HepG2 (cell line): ENCODE measurements at regions not wholly inside any gene's neighbourhood (a gene's known extent, or its start where the extent isn't known, plus 50 kb on each side); places are given as distances from the start of the nearest gene placed in this dataset.

Experiments used
- ATAC-seq: fragments of 200-7000 bp; cut with Tn5 transposase; 3 replicates; pipeline ENCODE4 v1.9.1; 2020; ENCODE audit warnings: mild to moderate bottlenecking, moderate library complexity
- BruUV-seq: library from RNA; stranded (reverse); fragments of 400-500 nt; replicated peaks from 2 replicates; lab custom pipeline; 2021; lab: Mats Ljungman, UMichigan
- CTCF ChIA-PET: fragments of 300-600 bp; formaldehyde crosslinking; extraction: SDS; loops from one replicate; lab custom pipeline; 2021; ENCODE audit warnings: low total read pairs, inconsistent platforms, low intra/inter-chr PET ratio; lab: Yijun Ruan, JAX
- POLR2A ChIA-PET: fragments of 350-600 bp; sonication (Branson Sonifier 250); formaldehyde crosslinking; loops from one replicate; lab custom pipeline; 2020; ENCODE audit warnings: antibody characterized with exemption, inconsistent platforms; lab: Yijun Ruan, JAX
- DNase-seq: peaks from one replicate; pipeline ENCODE4 v3.0.0-alpha.2; 2015; ENCODE audit warnings: low spot score
- FAIRE-seq: peaks from 3 replicates; lab custom pipeline; 2011; peaks lifted over from hg19 to GRCh38; lab: Jason Lieb, UNC
- H2AFZ ChIP-seq: one replicate; pipeline ENCODE4 v1.6.1; 2011; ENCODE audit warnings: low read length, inconsistent platforms
- H3K27ac ChIP-seq: fragments of 300-600 bp; 3 replicates; pipeline ENCODE4 v1.8.0; 2011; ENCODE audit warnings: mixed run types, mild to moderate bottlenecking, mixed read lengths, low read length, inconsistent platforms; ENCODE audit not compliant: insufficient read depth; ENCODE audit errors: extremely low read length
- H3K27me3 ChIP-seq, 2 experiments: fragments of 200-600 bp in 1 of 2; 2 replicates in 1 of 2; 3 replicates in 1 of 2; pipeline versions ENCODE4 v1.6.0 to v1.8.0; 2011; ENCODE audit warnings: low read length in 2 of 2, mild to moderate bottlenecking in 2 of 2, moderate library complexity in 2 of 2, inconsistent platforms in 1 of 2; ENCODE audit not compliant: insufficient read depth in 2 of 2, control insufficient read depth in 1 of 2
- H3K36me3 ChIP-seq, 2 experiments: fragments of 200-600 bp in 1 of 2; replicated peaks in 1 of 2; 2 replicates in 1 of 2; 3 replicates in 1 of 2; pipeline versions ENCODE4 v1.5.1 to v1.8.0; 2011; ENCODE audit warnings: low read length in 2 of 2, inconsistent platforms in 1 of 2; ENCODE audit not compliant: insufficient read depth in 2 of 2, control insufficient read depth in 1 of 2
- H3K4me1 ChIP-seq: 2 replicates; pipeline ENCODE4 v1.5.1; 2012; ENCODE audit warnings: low read length, inconsistent platforms; ENCODE audit not compliant: insufficient read depth
- H3K4me2 ChIP-seq: 2 replicates; pipeline ENCODE4 v1.6.0; 2011; ENCODE audit warnings: low read depth, low read length, inconsistent platforms
- H3K4me3 ChIP-seq, 3 experiments: fragments of 200-600 bp in 1 of 3; sonication (generic), shearing (Covaris generic) in 1 of 3; replicated peaks in 1 of 3; 2 replicates each; pipeline ENCODE4 v1.5.1; 2011 to 2016; ENCODE audit warnings: low read length in 3 of 3, inconsistent platforms in 2 of 3, low read depth in 2 of 3, mild to moderate bottlenecking in 2 of 3, control low read depth in 1 of 3, mixed read lengths in 1 of 3; ENCODE audit not compliant: insufficient read depth in 1 of 3
- H3K79me2 ChIP-seq: one replicate; pipeline ENCODE4 v1.6.1; 2011; ENCODE audit warnings: low read length, inconsistent platforms; ENCODE audit not compliant: insufficient read depth
- H3K9ac ChIP-seq: 2 replicates; pipeline ENCODE4 v1.6.0; 2011; ENCODE audit warnings: mild to moderate bottlenecking, low read depth, low read length, inconsistent platforms; ENCODE audit not compliant: insufficient read depth
- H3K9me3 ChIP-seq: 2 replicates; pipeline ENCODE4 v1.5.1; 2012; ENCODE audit warnings: mild to moderate bottlenecking, low read length
- H4K20me1 ChIP-seq: 2 replicates; pipeline ENCODE4 v1.6.0; 2011; ENCODE audit warnings: inconsistent platforms, mild to moderate bottlenecking, low read length, moderate library complexity; ENCODE audit not compliant: insufficient read depth
- EP300 ChIP-seq, 3 experiments: sonication (generic) in 1 of 3; formaldehyde crosslinking in 1 of 3; IDR thresholded peaks; 2 replicates each; pipeline versions ENCODE4 v1.5.1 to v1.6.1; 2011 to 2020; ENCODE audit warnings: low read depth in 2 of 3, low read length in 2 of 3, borderline replicate concordance in 1 of 3, improper control_type of control experiment in 1 of 3, mild to moderate bottlenecking in 1 of 3, missing genetic modification reagents in 1 of 3, moderate library complexity in 1 of 3
- MAF1 ChIP-seq: sonication (generic); formaldehyde crosslinking; IDR thresholded peaks from 2 replicates; pipeline ENCODE4 v1.5.0; 2020; ENCODE audit warnings: missing genetic modification reagents, borderline replicate concordance
- MXI1 ChIP-seq: IDR thresholded peaks from 3 replicates; pipeline ENCODE4 v1.6.1; 2012; ENCODE audit warnings: low read depth, low read length, inconsistent platforms, borderline replicate concordance
- NRL ChIP-seq: sonication (generic); formaldehyde crosslinking; IDR thresholded peaks from 2 replicates; pipeline ENCODE4 v1.5.0; 2020; ENCODE audit warnings: missing genetic modification reagents, mild to moderate bottlenecking, moderate library complexity, borderline replicate concordance
- PCBP1 ChIP-seq: fragments of 200-400 bp; formaldehyde crosslinking; IDR thresholded peaks from 2 replicates; pipeline ENCODE4 v1.6.1; 2017; ENCODE audit warnings: mild to moderate bottlenecking, low read depth, low read length, borderline replicate concordance
- PHF21A ChIP-seq: sonication (generic); formaldehyde crosslinking; IDR thresholded peaks from 2 replicates; pipeline ENCODE4 v1.5.0; 2020; ENCODE audit warnings: mild to moderate bottlenecking, missing genetic modification reagents
- YEATS4 ChIP-seq: sonication (generic); formaldehyde crosslinking; IDR thresholded peaks from 2 replicates; pipeline ENCODE4 v1.4.0; 2020; ENCODE audit warnings: missing genetic modification reagents, borderline replicate concordance
- ZBTB14 ChIP-seq: sonication (generic); formaldehyde crosslinking; IDR thresholded peaks from 2 replicates; pipeline ENCODE4 v1.4.0; 2020; ENCODE audit warnings: missing genetic modification reagents
- ZBTB42 ChIP-seq: sonication (generic); formaldehyde crosslinking; IDR thresholded peaks from 2 replicates; pipeline ENCODE4 v1.5.0; 2020; ENCODE audit warnings: mild to moderate bottlenecking, missing genetic modification reagents
- ZNF281 ChIP-seq: sonication (generic); formaldehyde crosslinking; IDR thresholded peaks from 2 replicates; pipeline ENCODE4 v1.4.0; 2020; ENCODE audit warnings: missing genetic modification reagents, borderline replicate concordance
- ZNF337 ChIP-seq: sonication (generic); formaldehyde crosslinking; IDR thresholded peaks from 2 replicates; pipeline ENCODE4 v1.5.1; 2020; ENCODE audit warnings: missing genetic modification reagents, low read depth, mild to moderate bottlenecking, borderline replicate concordance
- ZNF383 ChIP-seq: sonication (generic); formaldehyde crosslinking; IDR thresholded peaks from 2 replicates; pipeline ENCODE4 v1.4.0; 2020; ENCODE audit warnings: missing genetic modification reagents, mild to moderate bottlenecking, borderline replicate concordance
- ZNF749 ChIP-seq: sonication (generic); formaldehyde crosslinking; IDR thresholded peaks from 2 replicates; pipeline ENCODE4 v1.8.0; 2022; ENCODE audit warnings: mild to moderate bottlenecking, missing genetic modification reagents, moderate library complexity, borderline replicate concordance
- WGBS: methylation state at CpG from one replicate; pipeline ENCODE4 v1.1.6; 2017; ENCODE audit warnings: low lambda C conversion rate; 5-methylcytosine and 5-hydroxymethylcytosine counted together
- in situ Hi-C: cut with HindIII; loops from 2 replicates; pipeline ENCODE4 v1.10.0; 2017; ENCODE audit warnings: low pct_unique_long_range_greater_than_20kb; ENCODE audit not compliant: extremely low pct_ligation_motif_present
- intact Hi-C: fragments of 100-400 bp; cut with micrococcal nuclease; formaldehyde crosslinking; loops from one replicate; pipeline ENCODE4 v1.10.0; 2022; ENCODE audit not compliant: unreplicated experiment

- Histone ChIP-seq H3K4me2 (no peak overlapping the region), H3K79me2 (no peaks in the 10 kb centered on the region), H3K9me3 (no peaks in the 10 kb centered on the region), H3K27me3 (no peaks in the 10 kb centered on the region), H3K4me1 (no peaks in the 10 kb centered on the region), H4K20me1 (no peaks in the 10 kb centered on the region), H3K9ac (no peak overlapping the region), H3K36me3 (no peaks in the 10 kb centered on the region), H3K27ac (no peak overlapping the region), H2AFZ (no peak overlapping the region), H3K4me3 (no peak overlapping the region)
- ATAC-seq (no peak), DNase-seq (no peak), FAIRE-seq (no peak)
- in situ Hi-C loops: no loop called here
- POLR2A ChIA-PET: no interaction called here
- WGBS: 73% methylated on average over 12 of the region's 15 CpGs
- intact Hi-C loops: no loop called here
- CTCF ChIA-PET: no interaction called here
- TF ChIP-seq ZNF337 (CRISPR knock-in tag): no peak
- no peak for TF ChIP-seq YEATS4
- TF ChIP-seq ZBTB42 (CRISPR knock-in tag): no peak
- no TSS peak for BruUV-seq
Measured at GRCh38 chrX:819684-820083, 189.1 kb downstream of the SHOX start.

GRCh38 chrX:817759-818300 lies 187.2 kb downstream of the SHOX start:
- Histone ChIP-seq H3K79me2 (no peaks in the 10 kb centered on the region), H3K9ac (no peak overlapping the region), H3K4me1 (no peaks in the 10 kb centered on the region), H3K4me2 (no peak overlapping the region), H3K4me3 (no peak overlapping the region), H3K27me3 (no peaks in the 10 kb centered on the region; a peak in 1 of 5 replicates), H3K27ac (no peak overlapping the region), H2AFZ (no peak overlapping the region), H4K20me1 (no peaks in the 10 kb centered on the region), H3K9me3 (no peaks in the 10 kb centered on the region), H3K36me3 (no peaks in the 10 kb centered on the region)
- in situ Hi-C loops: no loop called here
- intact Hi-C loops: no loop called here
- no peak for TF ChIP-seq ZNF383 (CRISPR knock-in tag)
- no peak for TF ChIP-seq PCBP1
- no peak for TF ChIP-seq ZNF749 (CRISPR knock-in tag)
- TF ChIP-seq MAF1: no peak
- no peak for TF ChIP-seq EP300 (IDR thresholded peaks at IDR 0.05; ENCODE audit: low read depth in 2 of 2, low read length in 2 of 2)
- no peak for TF ChIP-seq EP300 (CRISPR knock-in tag; IDR thresholded peaks at IDR 0.05; ENCODE audit: borderline replicate concordance)
- TF ChIP-seq MXI1: no peak
- TF ChIP-seq ZBTB14 (CRISPR knock-in tag): no peak
- TF ChIP-seq NRL (CRISPR knock-in tag): no peak
- no peak for TF ChIP-seq ZNF281 (CRISPR knock-in tag)
- no peak for TF ChIP-seq PHF21A (CRISPR knock-in tag)
- 73% methylated on average over 9 of the region's 9 CpGs for WGBS
- no peak for ATAC-seq
- BruUV-seq: no TSS peak
- no peak for DNase-seq
- CTCF ChIA-PET: no interaction called here
- FAIRE-seq: no peak
- POLR2A ChIA-PET: no interaction called here
